HG03439 (cell line): ENCODE measurements at regions not wholly inside any gene's neighbourhood (a gene's known extent, or its start where the extent isn't known, plus 50 kb on each side); places are given as distances from the start of the nearest gene placed in this dataset.
"Not testable (repeated sequence)": the region's sequence is repeated elsewhere in the genome, so short reads cannot be mapped to it uniquely, and the experiment has no call there.

Source experiments
- ATAC-seq: cut with Tn5 transposase; IDR thresholded peaks from one replicate; pipeline ENCODE4 v1.9.1; 2021; ENCODE audit warnings: mild to moderate bottlenecking, moderate library complexity; ENCODE audit not compliant: unreplicated experiment

- ATAC-seq = no peak
These were observed 344.9 kb downstream of the OMA1 start for GRCh38 chr1:58201492-58202106.

- ATAC-seq = no peak
These were observed 346.1 kb downstream of the OMA1 start for GRCh38 chr1:58200437-58200836.

GRCh38 chr1:58197811-58198210 is 348.7 kb downstream of the OMA1 start:
- ATAC-seq = no peak

- ATAC-seq = no peak
These were observed 356.1 kb downstream of the OMA1 start for GRCh38 chr1:58190267-58190988.

- ATAC-seq = no peak
These were observed 357.1 kb downstream of the OMA1 start for GRCh38 chr1:58189453-58189852.

DNA sequence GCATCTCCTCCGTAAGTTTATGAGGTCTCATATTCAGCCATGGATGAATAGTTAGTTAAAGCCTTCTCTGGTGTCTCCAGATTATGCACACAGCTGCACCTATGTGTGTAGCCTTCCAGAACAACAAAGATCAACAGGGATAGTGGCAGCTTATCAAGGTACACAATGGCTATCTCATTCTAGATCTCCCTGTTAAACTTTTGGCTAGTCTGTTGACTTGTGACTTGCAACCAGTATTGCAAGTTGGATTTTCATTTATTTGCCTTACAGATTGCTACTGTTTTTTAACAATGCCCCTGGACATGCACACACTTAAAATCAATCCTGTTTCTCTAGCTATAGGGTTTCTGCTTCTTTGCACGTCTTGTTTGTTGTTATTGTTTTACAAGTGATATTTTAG is 363.2 kb downstream of the OMA1 start:
- ATAC-seq = no peak

DNA sequence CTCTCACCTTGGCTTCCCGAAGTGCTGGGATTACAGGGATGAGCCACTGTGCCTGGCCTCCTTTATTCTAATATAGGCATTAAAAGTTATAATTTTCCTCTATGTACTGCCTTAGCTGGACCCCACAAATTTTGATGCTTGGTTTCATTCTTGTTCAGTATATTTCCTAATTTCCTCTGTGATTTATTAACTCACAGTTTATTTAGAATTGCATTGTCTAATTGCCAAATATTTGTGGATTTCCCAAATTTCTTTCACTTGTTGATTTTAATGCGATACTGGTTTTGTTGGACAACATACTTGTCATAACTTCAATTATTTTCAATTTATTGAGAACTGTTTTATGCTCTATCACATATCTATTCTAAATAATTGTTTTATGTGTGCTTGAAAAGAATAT is 366.0 kb downstream of the OMA1 start:
- ATAC-seq = no peak

DNA sequence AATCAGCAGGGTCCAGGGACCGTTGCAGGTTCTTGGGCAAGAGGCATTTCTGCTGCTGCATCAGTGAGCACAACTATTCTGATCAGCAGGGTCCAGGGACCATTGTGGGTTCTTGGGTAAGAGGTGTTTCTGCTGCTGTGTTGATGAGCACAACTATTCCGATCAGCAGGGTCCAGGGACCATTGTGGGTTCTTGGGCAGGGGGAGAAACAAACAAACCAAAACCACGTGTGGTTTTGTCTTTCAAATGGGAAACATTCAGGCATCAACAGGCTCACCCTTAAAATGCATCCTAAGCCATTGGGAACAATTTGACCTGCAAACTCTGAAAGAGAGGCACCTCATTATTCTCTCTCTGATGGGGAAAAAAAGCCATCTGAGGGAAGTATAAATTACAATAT is 377.4 kb downstream of the OMA1 start:
- ATAC-seq = not testable (repeated sequence)

GRCh38 chr1:58167131-58167530 is 379.4 kb downstream of the OMA1 start:
- not testable (repeated sequence) for ATAC-seq

GRCh38 chr1:58166417-58166816 is 380.1 kb downstream of the OMA1 start:
- no peak for ATAC-seq

DNA sequence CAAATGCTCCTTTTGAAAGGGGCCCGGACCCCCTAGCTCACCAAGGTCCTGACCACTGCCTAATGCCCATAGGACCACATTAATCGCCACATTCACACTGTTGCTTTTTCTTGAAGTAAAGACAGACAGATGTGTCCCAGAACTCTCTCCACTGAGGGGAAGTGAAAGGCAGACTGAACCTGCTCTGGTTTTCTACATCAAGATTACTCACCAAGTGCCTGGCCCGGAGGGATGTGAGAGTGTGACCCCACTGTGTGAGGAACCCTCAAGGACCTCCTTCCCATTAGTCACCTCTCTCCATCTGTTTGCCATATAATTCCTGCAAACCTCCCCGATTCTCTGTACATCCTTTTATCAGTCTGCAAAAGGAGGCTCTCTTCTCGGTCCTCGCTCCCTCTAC is 381.5 kb downstream of the OMA1 start:
- ATAC-seq = no peak

- no peak for ATAC-seq
These were observed 383.5 kb downstream of the OMA1 start for GRCh38 chr1:58162952-58163550.

DNA sequence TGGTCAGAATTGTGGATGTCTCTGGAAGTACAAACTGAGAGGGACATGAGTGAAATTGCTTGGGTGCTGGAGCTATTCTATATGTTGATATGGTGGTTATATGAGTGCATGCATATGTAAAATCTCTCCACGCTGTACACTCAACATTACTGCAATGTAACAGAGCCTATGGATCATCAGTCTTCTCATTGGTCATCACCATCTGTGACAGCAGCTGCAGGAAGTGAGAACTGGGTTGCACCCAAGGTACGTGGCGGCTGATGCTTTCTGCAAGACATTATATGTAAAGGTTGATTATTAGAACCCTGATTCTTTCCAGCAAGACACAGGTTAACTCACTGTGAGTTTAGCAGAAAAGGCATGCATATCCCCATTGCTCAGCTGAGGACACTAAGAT is 387.1 kb downstream of the OMA1 start:
- ATAC-seq = no peak

- no peak for ATAC-seq
These were observed 387.8 kb downstream of the OMA1 start for GRCh38 chr1:58158506-58159433.

DNA sequence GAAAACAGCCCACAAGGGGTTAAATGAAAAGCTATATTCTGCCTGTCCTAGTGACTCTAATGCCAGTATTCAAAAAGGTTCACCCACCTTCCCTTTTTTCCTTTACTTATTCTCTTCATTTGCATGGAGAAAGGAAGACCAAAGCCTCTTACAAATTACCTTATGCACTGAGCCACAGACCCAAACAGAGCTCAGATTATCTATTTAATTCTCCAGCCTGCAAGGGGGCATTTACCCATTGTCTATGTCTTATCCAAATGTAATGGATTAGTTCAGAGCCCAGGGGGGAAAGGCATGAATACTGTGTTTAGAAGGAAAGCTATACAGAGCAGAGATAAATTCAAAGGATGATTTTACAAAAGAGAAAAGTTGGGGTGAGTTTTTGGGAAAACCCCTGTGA is 388.5 kb downstream of the OMA1 start:
- no peak for ATAC-seq

- no peak for ATAC-seq
These were observed 389.3 kb downstream of the OMA1 start for GRCh38 chr1:58157256-58157655.

- no peak for ATAC-seq
These were observed 389.7 kb downstream of the OMA1 start for GRCh38 chr1:58156831-58157230.

- ATAC-seq = no peak
These were observed 390.4 kb downstream of the OMA1 start for GRCh38 chr1:58156124-58156468.

- ATAC-seq = no peak
These were observed 391.0 kb downstream of the OMA1 start for GRCh38 chr1:58155418-58156123.

DNA sequence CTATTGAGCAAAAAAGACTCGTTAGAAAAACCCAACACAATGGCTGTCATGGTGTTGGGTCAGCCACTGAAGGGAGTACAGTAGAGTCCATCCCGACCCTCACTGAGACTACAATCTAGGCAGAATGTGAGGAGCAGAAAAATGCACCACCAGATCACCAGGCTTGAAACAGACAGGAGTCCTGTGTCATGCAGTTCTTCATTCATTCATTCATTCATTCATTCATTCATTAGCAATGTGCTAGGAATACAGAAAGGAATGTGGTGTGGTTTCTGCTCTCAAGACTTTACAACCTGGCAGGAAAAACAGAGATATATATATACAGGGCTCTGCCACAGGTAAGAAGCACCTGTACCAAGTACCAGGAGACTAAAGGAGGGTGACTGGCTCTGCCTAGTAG is 392.3 kb downstream of the OMA1 start:
- no peak for ATAC-seq

DNA sequence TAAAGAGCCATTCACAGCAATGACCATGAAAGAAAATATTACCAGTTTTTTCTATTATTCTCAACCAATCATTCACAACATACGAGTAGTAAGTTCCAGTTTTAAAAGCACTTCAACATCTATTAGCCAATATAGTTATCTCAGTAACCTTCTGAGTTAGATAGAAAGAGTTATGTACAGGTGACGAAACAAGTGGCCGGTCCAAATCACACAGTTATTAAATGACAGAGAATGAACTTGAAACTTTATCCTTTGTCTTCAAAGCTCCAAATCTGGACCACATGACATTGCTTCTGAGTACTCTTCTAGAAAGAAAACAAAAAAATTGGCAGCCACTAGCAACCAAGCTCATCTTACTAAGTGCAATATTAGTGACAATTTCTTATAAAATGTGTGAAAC is 393.8 kb downstream of the OMA1 start:
- no peak for ATAC-seq
